ENCODE measurements at regions not wholly inside any gene's neighbourhood (a gene's known extent, or its start where the extent isn't known, plus 50 kb on each side); places are given as distances from the start of the nearest gene placed in this dataset.

- no peak for DNase-seq (ENCODE audit: low spot score)
Observed at GRCh38 chr1:47630346-47630745, 192.5 kb downstream of the FOXD2 start.

- DNase-seq (ENCODE audit: low spot score), result no peak
Observed at GRCh38 chr1:47631411-47631995, 193.7 kb downstream of the FOXD2 start.

GRCh38 chr1:47635111-47635510, 197.3 kb downstream of the FOXD2 start:
- no peak for DNase-seq (ENCODE audit: low spot score)

- DNase-seq (ENCODE audit: low spot score), result no peak
Observed at GRCh38 chr1:47635597-47635996, 197.8 kb downstream of the FOXD2 start.

- no peak for DNase-seq (ENCODE audit: low spot score)
Observed at GRCh38 chr1:47637111-47637685, 199.4 kb downstream of the FOXD2 start.

GRCh38 chr1:47638240-47638639, 200.4 kb downstream of the FOXD2 start:
- no peak for DNase-seq (ENCODE audit: low spot score)

- no peak for DNase-seq (ENCODE audit: low spot score)
Observed at GRCh38 chr1:47638713-47639112, 200.9 kb downstream of the FOXD2 start.

GRCh38 chr1:47643306-47644211, 205.7 kb downstream of the FOXD2 start:
- no peak for DNase-seq (ENCODE audit: low spot score)

GRCh38 chr1:47644212-47644573, 206.3 kb downstream of the FOXD2 start:
- DNase-seq (ENCODE audit: low spot score), result no peak

- no peak for DNase-seq (ENCODE audit: low spot score)
Observed at GRCh38 chr1:47645151-47645550, 207.3 kb downstream of the FOXD2 start.

- no peak for DNase-seq (ENCODE audit: low spot score)
Observed at GRCh38 chr1:47646676-47647075, 208.8 kb downstream of the FOXD2 start.

- DNase-seq (ENCODE audit: low spot score), result no peak
Observed at GRCh38 chr1:47647327-47647845, 209.5 kb downstream of the FOXD2 start.

- DNase-seq (ENCODE audit: low spot score), result no peak
Observed at GRCh38 chr1:47650205-47650604, 212.4 kb downstream of the FOXD2 start.

- no peak for DNase-seq (ENCODE audit: low spot score)
Observed at GRCh38 chr1:47650611-47651010, 212.8 kb downstream of the FOXD2 start.

GRCh38 chr1:47651311-47652089, 213.7 kb downstream of the FOXD2 start:
- no peak for DNase-seq (ENCODE audit: low spot score)

- DNase-seq (ENCODE audit: low spot score), result no peak
Observed at GRCh38 chr1:47655521-47656300, 217.9 kb downstream of the FOXD2 start.

- no peak for DNase-seq (ENCODE audit: low spot score)
Observed at GRCh38 chr1:47656719-47657685, 219.2 kb downstream of the FOXD2 start.

- DNase-seq (ENCODE audit: low spot score), result no peak
Observed at GRCh38 chr1:47658161-47658920, 220.5 kb downstream of the FOXD2 start.

GRCh38 chr1:47659146-47659545, 221.3 kb downstream of the FOXD2 start:
- no peak for DNase-seq (ENCODE audit: low spot score)

All from hematopoietic multipotent progenitor cell treated with erythropoietin and hydrocortisone succinate and interleukin-3 and kit ligand, for 15 days (in vitro differentiated cells).